Peyer's patch (tissue), 4 donors: ENCODE measurements at regions not wholly inside any gene's neighbourhood (a gene's known extent, or its start where the extent isn't known, plus 50 kb on each side); places are given as distances from the start of the nearest gene placed in this dataset.
"Not testable (repeated sequence)": the region's sequence is repeated elsewhere in the genome, so short reads cannot be mapped to it uniquely, and the experiment has no call there.

ENCODE experiments used
- DNase-seq, 3 donors: peaks; one replicate each; pipeline ENCODE4 v3.0.0-alpha.2; 2017 to 2019
- H3K27ac ChIP-seq, 4 donors: fragments of 200-600 bp; sonication (generic); one replicate each; pipeline ENCODE4 v1.5.1; 2016 to 2019
- H3K27me3 ChIP-seq, 2 donors: fragments of 200-600 bp; sonication (generic); one replicate each; pipeline ENCODE4 v1.5.1; 2019
- H3K36me3 ChIP-seq, 3 donors: fragments of 200-600 bp; sonication (generic); one replicate each; pipeline ENCODE4 v1.5.1; 2016 to 2019
- H3K4me1 ChIP-seq, 4 donors: fragments of 200-600 bp; sonication (generic); one replicate each; pipeline ENCODE4 v1.5.1; 2016 to 2019
- H3K4me3 ChIP-seq, 4 donors: fragments of 200-600 bp; sonication (generic); 1 replicate in 3 of 4; 2 replicates in 1 of 4; pipeline ENCODE4 v1.5.1; 2016 to 2019; ENCODE audit warnings: mild to moderate bottlenecking in 1 of 4
- H3K9me3 ChIP-seq, 4 donors: fragments of 200-600 bp; sonication (generic); one replicate each; pipeline ENCODE4 v1.5.1; 2016 to 2019; ENCODE audit warnings: mild to moderate bottlenecking in 1 of 4
- POLR2A ChIP-seq, 2 donors: fragments of 450-650 bp; IDR thresholded peaks; one replicate each; pipeline ENCODE4 v1.5.1; 2017; ENCODE audit warnings: antibody characterized with exemption in 2 of 2, mild to moderate bottlenecking in 2 of 2, moderate library complexity in 2 of 2
- TF ChIP-seq, protein P1 (sequence below), 6 experiments: fragments of 450-650 bp in 4 of 6; fragments of 200-600 bp in 2 of 6; sonication (generic) in 1 of 6; IDR thresholded peaks; one replicate each; pipeline ENCODE4 v1.5.1; 2017 to 2019; ENCODE audit warnings: antibody characterized with exemption in 6 of 6, mild to moderate bottlenecking in 3 of 6, moderate library complexity in 1 of 6

DNA sequence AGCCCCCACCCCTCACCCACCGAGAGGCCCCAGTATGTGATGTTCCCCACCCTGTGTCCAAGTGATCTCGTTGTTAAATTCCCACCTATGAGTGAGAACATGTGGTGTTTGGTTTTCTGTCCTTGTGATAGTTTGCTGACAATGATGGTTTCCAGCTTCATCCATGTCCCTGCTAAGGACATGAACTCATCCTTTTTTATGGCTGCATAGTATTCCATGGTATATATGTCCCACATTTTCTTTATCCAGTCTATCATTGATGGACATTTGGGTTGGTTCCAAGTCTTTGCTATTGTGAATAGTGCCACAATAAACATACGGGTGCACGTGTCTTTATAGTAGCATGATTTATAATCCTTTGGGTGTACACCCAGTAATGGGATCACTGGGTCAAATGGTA, 79.2 kb downstream of the PXDC1 start:
- H3K27me3 ChIP-seq, H3K4me1 ChIP-seq, H3K9me3 ChIP-seq, H3K36me3 ChIP-seq, H3K4me3 ChIP-seq, H3K27ac ChIP-seq, DNase-seq: not testable (repeated sequence)

DNA sequence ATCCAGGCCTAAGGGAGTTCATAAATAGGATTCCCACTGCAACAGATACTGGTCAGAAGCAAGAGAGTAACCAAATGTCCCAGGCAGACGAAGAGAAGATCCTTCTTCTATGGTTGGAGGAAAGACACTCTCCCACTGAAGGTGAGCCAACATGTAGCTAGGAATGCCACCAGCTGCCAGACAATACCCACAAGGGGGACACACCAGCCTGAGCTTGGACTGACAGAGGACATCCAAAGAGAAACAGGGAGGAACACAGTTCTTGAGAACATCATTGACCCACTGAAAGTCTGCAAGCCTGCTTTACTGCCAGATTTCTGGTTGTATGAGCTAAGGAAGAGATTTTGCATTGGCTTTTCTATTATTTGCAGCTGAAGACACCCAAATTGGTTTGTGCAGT, 80.1 kb downstream of the PXDC1 start:
- Histone ChIP-seq H3K27me3 (no peaks in the 10 kb centered on the region), H3K4me3 (no peak overlapping the region), H3K4me1 (no peaks in the 10 kb centered on the region), H3K9me3 (no peaks in the 10 kb centered on the region), H3K27ac (no peak overlapping the region), H3K36me3 (no peaks in the 10 kb centered on the region)
- TF ChIP-seq, protein P1, sequence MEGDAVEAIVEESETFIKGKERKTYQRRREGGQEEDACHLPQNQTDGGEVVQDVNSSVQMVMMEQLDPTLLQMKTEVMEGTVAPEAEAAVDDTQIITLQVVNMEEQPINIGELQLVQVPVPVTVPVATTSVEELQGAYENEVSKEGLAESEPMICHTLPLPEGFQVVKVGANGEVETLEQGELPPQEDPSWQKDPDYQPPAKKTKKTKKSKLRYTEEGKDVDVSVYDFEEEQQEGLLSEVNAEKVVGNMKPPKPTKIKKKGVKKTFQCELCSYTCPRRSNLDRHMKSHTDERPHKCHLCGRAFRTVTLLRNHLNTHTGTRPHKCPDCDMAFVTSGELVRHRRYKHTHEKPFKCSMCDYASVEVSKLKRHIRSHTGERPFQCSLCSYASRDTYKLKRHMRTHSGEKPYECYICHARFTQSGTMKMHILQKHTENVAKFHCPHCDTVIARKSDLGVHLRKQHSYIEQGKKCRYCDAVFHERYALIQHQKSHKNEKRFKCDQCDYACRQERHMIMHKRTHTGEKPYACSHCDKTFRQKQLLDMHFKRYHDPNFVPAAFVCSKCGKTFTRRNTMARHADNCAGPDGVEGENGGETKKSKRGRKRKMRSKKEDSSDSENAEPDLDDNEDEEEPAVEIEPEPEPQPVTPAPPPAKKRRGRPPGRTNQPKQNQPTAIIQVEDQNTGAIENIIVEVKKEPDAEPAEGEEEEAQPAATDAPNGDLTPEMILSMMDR (IDR thresholded peaks at IDR 0.05), result no peak
- TF ChIP-seq POLR2A (IDR thresholded peaks at IDR 0.05), result no peak
- no peak for DNase-seq

DNA sequence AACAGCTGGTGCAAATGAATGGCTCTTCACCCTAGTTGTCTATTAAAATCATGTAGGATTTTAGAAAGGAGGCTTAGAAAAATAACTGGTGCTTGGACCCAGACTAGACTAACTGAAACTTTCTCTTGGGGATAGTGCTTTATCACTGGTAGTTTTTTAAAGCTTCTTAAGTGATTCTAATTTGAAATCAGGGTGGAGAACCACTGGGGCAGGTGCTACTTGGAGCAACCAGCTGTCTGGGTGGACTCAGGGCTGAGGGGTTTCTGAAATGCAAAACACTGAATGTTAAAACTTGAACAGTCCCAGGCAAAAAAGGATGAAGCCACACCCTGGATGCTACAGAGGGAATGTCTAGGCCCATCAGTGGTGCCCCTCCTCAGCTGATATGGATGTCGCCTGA, 81.2 kb downstream of the PXDC1 start:
- TF ChIP-seq POLR2A (IDR thresholded peaks at IDR 0.05), result no peak
- TF ChIP-seq, protein P1 (IDR thresholded peaks at IDR 0.05), result no peak

DNA sequence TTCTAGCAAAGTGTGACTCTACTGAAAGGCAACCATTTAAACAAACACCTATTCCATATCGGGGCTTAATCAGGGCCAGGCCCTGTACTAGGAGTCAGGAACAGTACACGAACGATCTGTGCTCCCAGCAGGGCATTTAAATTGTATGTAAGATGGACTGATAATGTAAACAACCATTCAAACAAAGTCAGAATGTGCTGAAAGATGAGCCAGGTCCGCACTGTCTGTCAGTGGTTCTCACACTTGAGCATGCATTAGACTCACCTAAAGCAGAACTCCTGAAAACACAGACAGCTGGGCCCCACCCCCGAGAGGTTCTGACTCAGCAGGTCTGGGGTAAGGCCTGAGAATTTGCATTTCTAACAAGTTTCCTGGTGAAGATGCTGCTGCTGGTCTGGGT, 81.6 kb downstream of the PXDC1 start:
- H3K4me1 ChIP-seq, result peaks cover 0 to 7% (median 0%) of the 10 kb centered on the region in 4 donors
- no peak overlapping the region for H3K4me3 ChIP-seq
- no peaks in the 10 kb centered on the region for H3K27me3 ChIP-seq
- no peaks in the 10 kb centered on the region for H3K9me3 ChIP-seq
- no peak for TF ChIP-seq POLR2A (IDR thresholded peaks at IDR 0.05)
- TF ChIP-seq, protein P1 (IDR thresholded peaks at IDR 0.05), result no peak
- no peak for DNase-seq
- no peak overlapping the region for H3K27ac ChIP-seq
- no peaks in the 10 kb centered on the region for H3K36me3 ChIP-seq

More for the DNA sequence above, 81.2 kb downstream of the PXDC1 start:
- H3K4me1 ChIP-seq, result peaks cover 0 to 6% (median 0%) of the 10 kb centered on the region in 4 donors
- H3K27me3 ChIP-seq, result no peaks in the 10 kb centered on the region
- DNase-seq, result no peak
- H3K9me3 ChIP-seq, result no peaks in the 10 kb centered on the region
- no peak overlapping the region for H3K4me3 ChIP-seq
- H3K27ac ChIP-seq, result no peak overlapping the region
- no peaks in the 10 kb centered on the region for H3K36me3 ChIP-seq

DNA sequence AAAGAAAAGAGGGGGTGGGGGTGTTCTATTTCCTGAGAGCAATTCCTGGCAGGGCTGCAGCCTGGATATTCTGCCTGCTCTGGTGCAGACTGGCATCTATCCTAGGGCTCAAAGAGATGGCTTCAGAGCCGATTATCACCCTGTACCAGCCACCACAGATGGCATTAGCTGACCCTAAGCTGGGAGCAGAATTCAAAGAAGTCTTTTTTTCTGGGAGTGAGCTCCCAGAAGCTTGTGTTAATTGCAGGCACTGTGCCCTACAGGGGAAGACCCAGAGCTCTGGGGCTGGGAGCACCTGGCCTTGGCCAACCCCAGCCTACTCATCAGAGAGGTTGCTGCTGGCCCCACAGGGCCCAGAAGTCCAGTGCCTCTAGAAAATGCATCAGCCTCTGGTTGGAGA, 85.9 kb downstream of the PXDC1 start:
- DNase-seq, result no peak

DNA sequence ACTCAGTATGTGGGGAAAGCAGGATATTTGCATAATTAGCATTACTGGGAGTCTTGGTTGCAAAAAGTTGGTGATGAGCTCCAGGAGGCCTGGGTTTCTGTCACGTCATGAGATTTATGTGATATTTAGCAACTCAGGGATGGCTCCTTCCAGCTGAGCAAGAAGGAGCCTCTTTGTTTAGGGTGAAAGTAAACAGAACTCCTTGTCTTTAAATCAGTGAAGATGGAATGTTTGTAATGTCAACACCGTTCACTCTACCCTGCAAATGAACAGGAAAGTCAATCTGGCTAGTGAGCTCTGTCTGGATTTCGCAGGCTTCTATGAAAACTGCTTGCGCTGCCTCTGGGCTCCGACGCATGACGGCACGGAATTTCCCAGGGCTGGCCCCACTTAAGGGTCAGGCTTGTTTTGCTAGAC, 86.9 kb downstream of the PXDC1 start:
- DNase-seq, result no peak
- no peaks in the 10 kb centered on the region for H3K27me3 ChIP-seq
- H3K36me3 ChIP-seq, result no peaks in the 10 kb centered on the region
- no peak overlapping the region for H3K4me3 ChIP-seq
- H3K4me1 ChIP-seq, result peaks cover 0 to 7% (median 0%) of the 10 kb centered on the region in 4 donors
- H3K27ac ChIP-seq, result no peak overlapping the region
- no peaks in the 10 kb centered on the region for H3K9me3 ChIP-seq
- no peak for TF ChIP-seq POLR2A (IDR thresholded peaks at IDR 0.05)
- TF ChIP-seq, protein P1 (IDR thresholded peaks at IDR 0.05), result no peak

More for the DNA sequence above, 85.9 kb downstream of the PXDC1 start:
- Histone ChIP-seq H3K27ac (no peak overlapping the region), H3K4me3 (no peak overlapping the region), H3K4me1 (peaks cover 0 to 7% (median 0%) of the 10 kb centered on the region in 4 donors), H3K9me3 (no peaks in the 10 kb centered on the region), H3K27me3 (no peaks in the 10 kb centered on the region), H3K36me3 (no peaks in the 10 kb centered on the region)
- TF ChIP-seq, protein P1 (IDR thresholded peaks at IDR 0.05), result no peak
- TF ChIP-seq POLR2A (IDR thresholded peaks at IDR 0.05), result no peak
